GM13977 (cell line): ENCODE measurements at regions not wholly inside any gene's neighbourhood (a gene's known extent, or its start where the extent isn't known, plus 50 kb on each side); places are given as distances from the start of the nearest gene placed in this dataset.

Experiments
- DNase-seq: peaks from one replicate; pipeline ENCODE4 v3.0.0; 2012; ENCODE audit warnings: low spot score
- CTCF ChIP-seq: IDR thresholded peaks from 2 replicates; pipeline ENCODE4 v1.5.1; 2012; ENCODE audit warnings: mild to moderate bottlenecking, control low read depth; ENCODE audit not compliant: insufficient read depth; ENCODE audit errors: extremely low read depth, missing control alignments
- in situ Hi-C: fragments of 300-500 bp; cut with MboI; formaldehyde crosslinking; loops from one replicate; pipeline ENCODE4 v1.12.0; 2022; ENCODE audit warnings: low sequenced_read_pairs, low pct_unique_long_range_greater_than_20kb, mixed read lengths, inconsistent platforms; ENCODE audit not compliant: unreplicated experiment

- DNase-seq: no peak
- in situ Hi-C loops: no loop called here
- no peak for TF ChIP-seq CTCF
Measured at GRCh38 chr4:159012381-159012780, 90.5 kb upstream of the RAPGEF2 start.

- DNase-seq: no peak
- TF ChIP-seq CTCF: no peak
- in situ Hi-C loops: no loop called here
Measured at GRCh38 chr4:159013692-159014091, 89.2 kb upstream of the RAPGEF2 start.

- in situ Hi-C loops: no loop called here
- DNase-seq: no peak
- TF ChIP-seq CTCF: no peak
Measured at GRCh38 chr4:159014859-159015258, 88.0 kb upstream of the RAPGEF2 start.

GRCh38 chr4:159015841-159016240 lies 87.0 kb upstream of the RAPGEF2 start:
- no peak for DNase-seq
- in situ Hi-C loops: no loop called here
- no peak for TF ChIP-seq CTCF

- in situ Hi-C loops: no loop called here
- peak; percentile 63 for TF ChIP-seq CTCF
- DNase-seq: peak; percentile 53
Measured at GRCh38 chr4:159016593-159017024, 86.3 kb upstream of the RAPGEF2 start.

GRCh38 chr4:159017323-159018026 lies 85.4 kb upstream of the RAPGEF2 start:
- no peak for TF ChIP-seq CTCF
- in situ Hi-C loops: no loop called here
- DNase-seq: no peak
